HEK293 (cell line): ENCODE measurements at regions not wholly inside any gene's neighbourhood (a gene's known extent, or its start where the extent isn't known, plus 50 kb on each side); places are given as distances from the start of the nearest gene placed in this dataset.
A peak's percentile ranks its signal among the peaks of the same experiment; 100 is the strongest.
"Not testable (repeated sequence)": the region's sequence is repeated elsewhere in the genome, so short reads cannot be mapped to it uniquely, and the experiment has no call there.

ENCODE experiments used
- CTCF ChIA-PET: fragments of 350-600 bp; formaldehyde crosslinking; extraction: SDS; loops from one replicate; lab custom pipeline; 2021; ENCODE audit warnings: antibody characterized with exemption; lab: Yijun Ruan, JAX
- POLR2A ChIA-PET: fragments of 300-600 bp; formaldehyde crosslinking; extraction: SDS; loops from one replicate; lab custom pipeline; 2020; ENCODE audit warnings: antibody characterized with exemption, inconsistent platforms; lab: Yijun Ruan, JAX
- H3K27ac ChIP-seq: fragments of 200-500 bp; sonication (Bioruptor generic); 2 replicates; pipeline ENCODE4 v1.5.1; 2014; ENCODE audit warnings: low read depth, low read length, control low read depth, inconsistent platforms; ENCODE audit errors: extremely low read depth
- H3K36me3 ChIP-seq, 2 experiments: fragments of 200-500 bp in 1 of 2; sonication (Bioruptor generic) in 1 of 2; 1 replicate in 1 of 2; 2 replicates in 1 of 2; pipeline ENCODE4 v1.5.1; 2014 to 2017; ENCODE audit warnings: inconsistent platforms in 2 of 2, low read length in 2 of 2; ENCODE audit not compliant: control insufficient read depth in 2 of 2, insufficient read depth in 1 of 2
- H3K4me1 ChIP-seq: fragments of 200-500 bp; sonication (Bioruptor generic); 2 replicates; pipeline ENCODE4 v1.5.1; 2014; ENCODE audit warnings: mild to moderate bottlenecking, low read length, inconsistent platforms; ENCODE audit not compliant: control insufficient read depth, insufficient read depth
- H3K4me3 ChIP-seq: 2 replicates; pipeline ENCODE4 v1.5.1; 2011; ENCODE audit warnings: low read depth, mild to moderate bottlenecking, control low read depth, low read length, moderate library complexity
- H3K9me3 ChIP-seq: fragments of 200-500 bp; sonication (Bioruptor generic); 2 replicates; pipeline ENCODE4 v1.5.1; 2014; ENCODE audit warnings: low read depth, low read length, inconsistent platforms; ENCODE audit not compliant: control insufficient read depth, insufficient read depth
- BCL11A ChIP-seq: fragments of 450-650 bp; formaldehyde crosslinking; IDR thresholded peaks from 2 replicates; pipeline ENCODE4 v1.5.1; 2016; ENCODE audit warnings: low read depth, missing biosample characterization, missing genetic modification characterization
- FEZF1 ChIP-seq: fragments of 450-650 bp; formaldehyde crosslinking; IDR thresholded peaks from 2 replicates; pipeline ENCODE4 v1.5.1; 2016; ENCODE audit warnings: missing biosample characterization, missing genetic modification characterization
- GFI1B ChIP-seq: fragments of 450-650 bp; formaldehyde crosslinking; IDR thresholded peaks from 2 replicates; pipeline ENCODE4 v1.5.1; 2016; ENCODE audit warnings: missing biosample characterization, missing genetic modification characterization
- GLIS1 ChIP-seq: fragments of 450-650 bp; formaldehyde crosslinking; IDR thresholded peaks from 2 replicates; pipeline ENCODE4 v1.5.1; 2016; ENCODE audit warnings: missing biosample characterization, missing genetic modification characterization
- IKZF3 ChIP-seq: fragments of 450-650 bp; IDR thresholded peaks from 2 replicates; pipeline ENCODE4 v1.5.0; 2018; ENCODE audit warnings: missing biosample characterization, mild to moderate bottlenecking, missing genetic modification characterization, moderate library complexity
- KLF1 ChIP-seq: fragments of 450-650 bp; formaldehyde crosslinking; IDR thresholded peaks from 2 replicates; pipeline ENCODE4 v1.5.1; 2016; ENCODE audit warnings: missing biosample characterization, missing genetic modification characterization
- KLF8 ChIP-seq: fragments of 450-650 bp; formaldehyde crosslinking; IDR thresholded peaks from 2 replicates; pipeline ENCODE4 v1.5.1; 2016; ENCODE audit warnings: missing biosample characterization, missing genetic modification characterization
- OSR2 ChIP-seq: fragments of 450-650 bp; formaldehyde crosslinking; IDR thresholded peaks from 2 replicates; pipeline ENCODE4 v1.5.1; 2016; ENCODE audit warnings: missing biosample characterization, missing genetic modification characterization
- OVOL3 ChIP-seq: fragments of 450-650 bp; formaldehyde crosslinking; IDR thresholded peaks from 2 replicates; pipeline ENCODE4 v1.5.1; 2016; ENCODE audit warnings: missing biosample characterization, missing genetic modification characterization
- PRDM10 ChIP-seq: fragments of 450-650 bp; formaldehyde crosslinking; IDR thresholded peaks from 2 replicates; pipeline ENCODE4 v1.5.1; 2016; ENCODE audit warnings: missing biosample characterization, missing genetic modification characterization
- PRDM4 ChIP-seq: fragments of 450-650 bp; formaldehyde crosslinking; IDR thresholded peaks from 2 replicates; pipeline ENCODE4 v1.5.1; 2017; ENCODE audit warnings: missing biosample characterization, missing genetic modification characterization
- ZBTB44 ChIP-seq: fragments of 450-650 bp; IDR thresholded peaks from 2 replicates; pipeline ENCODE4 v1.5.1; 2018; ENCODE audit warnings: missing biosample characterization, mild to moderate bottlenecking, missing genetic modification characterization
- ZNF146 ChIP-seq: fragments of 450-650 bp; formaldehyde crosslinking; IDR thresholded peaks from 2 replicates; pipeline ENCODE4 v1.5.1; 2016; ENCODE audit warnings: missing biosample characterization, missing genetic modification characterization
- ZNF221 ChIP-seq: fragments of 450-650 bp; formaldehyde crosslinking; IDR thresholded peaks from 2 replicates; pipeline ENCODE4 v1.5.1; 2017; ENCODE audit warnings: missing biosample characterization, missing genetic modification characterization, borderline replicate concordance
- ZNF580 ChIP-seq: fragments of 450-650 bp; formaldehyde crosslinking; IDR thresholded peaks from 2 replicates; pipeline ENCODE4 v1.5.1; 2016; ENCODE audit warnings: missing biosample characterization, missing genetic modification characterization
- ZNF664 ChIP-seq: fragments of 450-650 bp; formaldehyde crosslinking; IDR thresholded peaks from 2 replicates; pipeline ENCODE4 v1.5.1; 2016; ENCODE audit warnings: missing biosample characterization, missing genetic modification characterization
- ZSCAN5A ChIP-seq: fragments of 450-650 bp; formaldehyde crosslinking; IDR thresholded peaks from 2 replicates; pipeline ENCODE4 v1.5.1; 2016; ENCODE audit warnings: missing biosample characterization, missing genetic modification characterization

GRCh38 chr10:8174762-8175161 lies 120.3 kb downstream of the GATA3 start (continued):
- TF ChIP-seq ZNF221 (tag by site-specific recombination) (no peak), KLF8 (tag by site-specific recombination) (no peak), OVOL3 (tag by site-specific recombination) (no peak)
- TF ChIP-seq, all 188 proteins: peak for 0

- TF ChIP-seq GLIS1 (tag by site-specific recombination): 0 out of 2 replicates have a peak, but pooled peaks have one; percentile 42
- 0 out of 2 replicates have a peak, but pooled peaks have one; percentile 22 for TF ChIP-seq PRDM10
- H3K27ac ChIP-seq, POLR2A ChIA-PET, H3K9me3 ChIP-seq, H3K4me1 ChIP-seq, H3K4me3 ChIP-seq, H3K36me3 ChIP-seq: not testable (repeated sequence)
- CTCF ChIA-PET: interaction anchor here (0.6 kb wide), 1 partner anchor 86 kb away, joined by 3 read pairs; no protein-coding TSS in a partner anchor
These were observed 123.0 kb downstream of the GATA3 start for GRCh38 chr10:8177526-8177925.

GRCh38 chr10:8179773-8180172 lies 125.3 kb downstream of the GATA3 start:
- H3K4me1 ChIP-seq: peaks cover 10% of the 10 kb centered on the region
- not testable (repeated sequence) for H3K27ac ChIP-seq, H3K36me3 ChIP-seq
- peak; percentile 96 for TF ChIP-seq ZNF146 (tag by site-specific recombination)
- TF ChIP-seq ZSCAN5A (tag by site-specific recombination): 0 out of 2 replicates have a peak, but pooled peaks have one; percentile 48
- peak; percentile 90 for TF ChIP-seq ZNF580
- TF ChIP-seq, all 188 proteins: peak for 3; not testable (repeated sequence) for 185
- H3K9me3 ChIP-seq, POLR2A ChIA-PET, H3K4me3 ChIP-seq: not testable (repeated sequence)
- CTCF ChIA-PET: interaction anchor here (0.6 kb wide), 1 partner anchor 63 kb away, joined by 4 read pairs; no protein-coding TSS in a partner anchor

GRCh38 chr10:8180360-8181109 lies 126.0 kb downstream of the GATA3 start:
- Histone ChIP-seq H3K4me3 (no peak overlapping the region), H3K27ac (no peak overlapping the region), H3K36me3 (no peaks in the 10 kb centered on the region), H3K4me1 (peaks cover 10% of the 10 kb centered on the region), H3K9me3 (no peaks in the 10 kb centered on the region)
- CTCF ChIA-PET: interaction anchor here (0.6 kb wide), 1 partner anchor 64 kb away, joined by 4 read pairs; no protein-coding TSS in a partner anchor
- POLR2A ChIA-PET: no interaction called here
- 0 out of 2 replicates have a peak, but pooled peaks have one; percentile 44 for TF ChIP-seq IKZF3 (tag by site-specific recombination)
- TF ChIP-seq BCL11A: no peak
- TF ChIP-seq FEZF1 (tag by site-specific recombination): peak; percentile 84
- peak; percentile 53; the same call in 1 of the 2 replicates for TF ChIP-seq GFI1B (tag by site-specific recombination)
- no peak for TF ChIP-seq ZNF664 (tag by site-specific recombination)
- TF ChIP-seq OSR2 (tag by site-specific recombination): peak; percentile 69
- peak; percentile 97 for TF ChIP-seq ZBTB44
- TF ChIP-seq KLF1 (tag by site-specific recombination): no peak
- TF ChIP-seq PRDM4 (tag by site-specific recombination): peak; percentile 43; the same call in 1 of the 2 replicates
